Liver (tissue), 3 donors: ENCODE measurements at regions not wholly inside any gene's neighbourhood (a gene's known extent, or its start where the extent isn't known, plus 50 kb on each side); places are given as distances from the start of the nearest gene placed in this dataset.
"Not testable (repeated sequence)": the region's sequence is repeated elsewhere in the genome, so short reads cannot be mapped to it uniquely, and the experiment has no call there.

ENCODE experiments used
- CTCF ChIP-seq: fragments of 150-350 bp; IDR thresholded peaks from 2 replicates; pipeline ENCODE4 v1.5.1; 2017; ENCODE audit warnings: improper control_type of control experiment, low read depth, low read length; ENCODE audit not compliant: missing input control
- GABPA ChIP-seq, 2 donors: IDR thresholded peaks in 1 of 2; conservative IDR thresholded peaks in 1 of 2; 2 replicates each; pipeline ENCODE4 v1.6.1; 2016; ENCODE audit warnings: antibody characterized with exemption in 2 of 2, mild to moderate bottlenecking in 1 of 2, moderate library complexity in 1 of 2
- JUND ChIP-seq, 2 donors: IDR thresholded peaks; 2 replicates each; pipeline ENCODE4 v1.6.1; 2016; ENCODE audit warnings: antibody characterized with exemption in 2 of 2
- RAD21 ChIP-seq, 2 donors: IDR thresholded peaks; 2 replicates each; pipeline ENCODE4 v1.6.1; 2016; ENCODE audit warnings: antibody characterized with exemption in 2 of 2, mild to moderate bottlenecking in 2 of 2
- REST ChIP-seq: IDR thresholded peaks from 2 replicates; pipeline ENCODE4 v1.6.1; 2016; ENCODE audit warnings: antibody characterized with exemption, mild to moderate bottlenecking
- RXRA ChIP-seq, 2 donors: IDR thresholded peaks; 2 replicates each; pipeline ENCODE4 v1.6.1; 2017 to 2018; ENCODE audit warnings: antibody characterized with exemption in 2 of 2, mild to moderate bottlenecking in 1 of 2
- TAF1 ChIP-seq: conservative IDR thresholded peaks from 2 replicates; pipeline ENCODE4 v1.6.1; 2016; ENCODE audit warnings: antibody characterized with exemption, mild to moderate bottlenecking
- YY1 ChIP-seq: IDR thresholded peaks from 2 replicates; pipeline ENCODE4 v1.6.1; 2016; ENCODE audit warnings: antibody characterized with exemption, mild to moderate bottlenecking
- ZBTB33 ChIP-seq: IDR thresholded peaks from 2 replicates; pipeline ENCODE4 v1.6.1; 2016; ENCODE audit warnings: antibody characterized with exemption
- donor health status: healthy.
- donor health status: healthy.

GRCh38 chr21:5076854-5077253, 5444.5 kb upstream of the TPTE start:
- not testable (repeated sequence) for TF ChIP-seq GABPA (IDR thresholded peaks at IDR 0.05 in 1 of 2, conservative IDR thresholded peaks at IDR 0.05 in 1 of 2); RAD21 (IDR thresholded peaks at IDR 0.05); CTCF; TAF1; REST; RXRA (IDR thresholded peaks at IDR 0.05); YY1; ZBTB33; JUND (IDR thresholded peaks at IDR 0.05)
